Activated CD4-positive, alpha-beta T cell treated with anti-CD3 and anti-CD28 coated beads for 1 hour (primary cell): ENCODE measurements at regions not wholly inside any gene's neighbourhood (a gene's known extent, or its start where the extent isn't known, plus 50 kb on each side); places are given as distances from the start of the nearest gene placed in this dataset.
"Not testable (repeated sequence)": the region's sequence is repeated elsewhere in the genome, so short reads cannot be mapped to it uniquely, and the experiment has no call there.

Experiments used
- DNase-seq: peaks from one replicate; pipeline ENCODE4 v3.0.0-alpha.2; 2020

DNA sequence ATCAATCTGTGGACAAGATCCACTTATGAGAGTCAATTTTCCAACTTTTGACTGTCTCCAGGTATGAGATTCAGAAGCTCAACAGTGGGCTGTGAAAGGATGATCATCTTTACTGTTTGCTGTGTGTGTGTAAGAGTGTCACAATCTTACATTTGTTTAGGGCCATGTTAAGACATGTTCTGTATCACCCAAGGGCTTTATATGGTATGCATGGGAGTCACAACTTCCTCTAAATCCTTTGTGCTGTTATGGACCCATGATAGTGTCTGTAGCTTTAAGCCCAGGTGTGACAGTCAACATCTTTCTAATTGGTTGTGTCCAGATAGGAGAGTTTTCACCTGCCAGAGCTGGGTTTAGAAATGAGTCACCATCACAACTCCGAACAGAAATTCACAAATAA, 70.2 kb downstream of the ZNF726 start:
- DNase-seq = not testable (repeated sequence)

DNA sequence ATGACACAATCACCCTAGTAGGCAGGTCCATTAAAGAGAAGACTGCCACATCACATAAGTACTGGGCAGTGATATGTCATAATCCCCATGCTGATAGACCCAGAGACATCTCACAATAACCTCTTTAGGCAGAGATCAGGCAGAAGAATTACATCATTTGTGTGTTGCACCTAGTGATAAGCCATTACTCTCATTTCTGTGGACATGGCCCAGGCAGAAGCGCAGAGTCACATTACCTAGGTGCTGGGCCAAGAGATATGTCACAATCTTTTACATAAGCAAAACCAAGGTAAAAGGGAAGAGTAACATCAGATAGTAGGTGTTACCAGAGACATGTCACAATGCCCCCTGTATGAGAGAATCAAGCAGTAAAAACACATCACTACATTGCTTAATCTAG, 71.9 kb downstream of the ZNF726 start:
- no peak for DNase-seq

DNA sequence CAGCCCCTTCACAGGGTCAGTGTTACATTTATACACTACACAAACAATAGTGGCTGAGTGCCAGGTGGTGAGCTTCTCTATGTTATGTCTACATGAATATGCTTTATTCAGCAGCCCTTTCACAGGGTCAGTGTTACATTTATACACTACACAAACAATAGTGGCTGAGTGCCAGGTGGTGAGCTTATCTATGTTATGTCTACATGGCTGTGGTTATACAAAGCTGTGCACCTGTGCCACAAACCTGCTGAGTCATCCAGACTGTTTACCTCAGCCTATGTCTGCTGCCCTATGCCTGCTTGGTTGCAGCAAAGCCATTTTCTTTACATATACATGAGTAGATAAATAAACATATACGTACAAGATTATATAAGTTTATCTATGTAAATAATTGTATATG, 76.5 kb downstream of the ZNF726 start:
- no peak for DNase-seq

DNA sequence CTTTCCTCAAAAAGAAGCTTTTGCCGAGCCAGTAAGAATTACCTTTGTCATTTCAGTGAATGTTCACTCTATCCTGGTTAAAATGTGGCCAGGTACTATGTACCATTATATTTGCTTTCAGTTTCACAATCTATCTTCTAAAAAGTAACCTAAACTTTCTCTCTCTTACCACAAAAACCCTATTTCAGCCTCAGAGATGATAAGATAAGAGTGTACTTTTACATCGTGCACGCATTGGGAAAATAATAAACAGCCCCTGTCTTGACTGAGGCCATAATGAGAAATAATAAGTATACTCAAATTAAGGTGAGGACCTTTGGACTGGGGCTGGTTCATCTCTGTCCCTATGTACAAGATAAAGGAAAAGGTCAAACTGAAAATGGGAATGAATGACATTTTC, 77.7 kb downstream of the ZNF726 start:
- no peak for DNase-seq

DNA sequence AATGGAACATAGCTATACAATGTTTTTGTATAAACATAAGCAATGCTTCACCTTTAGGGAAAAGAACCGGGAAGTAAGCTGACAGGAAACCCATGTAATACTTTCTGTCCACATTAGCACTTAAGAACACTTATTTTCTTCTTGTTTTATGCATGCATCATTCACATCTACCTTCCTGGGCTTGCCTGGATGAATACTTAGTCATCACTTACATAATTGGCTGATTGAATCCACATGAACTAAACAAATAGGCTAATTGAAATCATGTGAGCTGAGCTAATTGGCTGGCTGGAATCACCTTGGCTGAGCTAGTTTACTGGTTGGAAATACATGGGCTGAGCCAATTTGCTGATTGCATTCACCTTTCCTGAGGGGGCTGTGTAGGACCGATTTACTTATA, 78.8 kb downstream of the ZNF726 start:
- no peak for DNase-seq

DNA sequence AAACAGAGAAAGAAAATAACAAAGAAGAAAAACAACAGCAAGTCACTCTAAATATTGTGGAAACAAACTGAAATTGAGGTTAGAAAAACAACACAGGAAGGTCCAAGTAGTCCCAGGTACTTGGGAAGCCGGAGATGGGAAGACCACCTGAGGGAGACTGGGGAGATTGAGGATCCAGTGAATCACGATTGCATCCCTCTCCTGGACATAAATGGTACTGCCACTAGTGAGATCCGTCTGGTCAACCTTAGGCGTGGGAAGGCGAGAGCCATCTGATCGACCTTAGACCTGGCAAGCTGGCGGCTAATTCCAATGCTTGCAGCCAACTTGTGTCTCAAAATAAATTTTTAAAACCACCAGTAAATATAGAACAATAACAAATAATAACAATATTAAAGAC, 81.9 kb downstream of the ZNF726 start:
- DNase-seq = no peak

DNA sequence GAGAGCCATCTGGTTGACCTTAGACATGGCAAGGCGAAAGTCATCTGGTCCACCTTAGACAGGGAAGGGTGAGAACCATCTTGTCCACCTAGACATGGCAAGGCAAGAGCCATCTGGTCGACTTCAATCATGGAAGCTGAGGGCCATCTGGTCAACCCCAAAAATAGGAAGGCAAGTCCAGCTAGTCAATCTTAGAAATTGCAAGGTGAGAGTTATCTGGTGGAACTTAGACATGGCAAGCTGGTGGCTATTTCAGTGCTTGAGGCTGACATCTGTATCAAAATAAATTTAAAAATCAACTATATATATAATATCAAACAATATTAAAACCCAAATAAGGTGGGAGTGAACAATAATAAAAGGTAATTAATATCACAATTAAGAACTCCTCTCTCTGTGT, 83.9 kb downstream of the ZNF726 start:
- no peak for DNase-seq

DNA sequence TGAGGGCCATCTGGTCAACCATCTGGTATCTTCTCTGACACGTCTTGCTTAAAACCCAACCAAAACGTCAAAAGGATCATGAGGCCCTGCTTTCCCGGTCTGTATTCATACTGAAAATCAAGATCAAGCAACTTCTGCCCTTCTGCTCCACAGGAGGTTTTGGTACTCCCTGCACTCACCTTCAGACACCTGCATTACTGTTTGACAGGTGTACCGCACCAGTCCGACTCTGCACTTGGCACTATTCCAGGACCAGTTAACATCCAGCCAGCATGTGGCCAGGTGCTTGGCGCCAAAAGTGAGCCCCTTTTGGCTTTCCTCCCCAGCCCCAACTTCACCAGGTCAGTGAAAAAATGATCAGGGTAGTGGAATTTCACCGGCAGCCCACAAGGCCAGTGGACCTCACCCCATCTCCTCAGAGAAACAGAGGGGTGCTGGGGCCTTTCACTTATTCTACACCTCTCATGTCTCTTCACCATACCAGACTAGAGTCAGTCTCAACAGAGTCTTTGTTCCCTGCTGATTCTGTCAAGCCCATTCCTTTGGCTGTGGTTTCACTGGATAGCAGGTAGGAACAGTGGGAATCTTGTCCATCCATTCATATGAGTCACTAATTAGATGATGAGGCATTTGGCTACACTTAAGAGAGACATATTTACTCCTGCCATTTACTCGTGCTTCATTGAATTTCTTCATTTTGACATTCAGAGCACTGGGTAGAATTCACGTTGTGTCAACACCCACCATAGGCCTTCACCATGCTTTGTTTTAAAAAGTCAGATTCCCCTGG, 85.3 kb downstream of the ZNF726 start:
- no peak for DNase-seq

DNA sequence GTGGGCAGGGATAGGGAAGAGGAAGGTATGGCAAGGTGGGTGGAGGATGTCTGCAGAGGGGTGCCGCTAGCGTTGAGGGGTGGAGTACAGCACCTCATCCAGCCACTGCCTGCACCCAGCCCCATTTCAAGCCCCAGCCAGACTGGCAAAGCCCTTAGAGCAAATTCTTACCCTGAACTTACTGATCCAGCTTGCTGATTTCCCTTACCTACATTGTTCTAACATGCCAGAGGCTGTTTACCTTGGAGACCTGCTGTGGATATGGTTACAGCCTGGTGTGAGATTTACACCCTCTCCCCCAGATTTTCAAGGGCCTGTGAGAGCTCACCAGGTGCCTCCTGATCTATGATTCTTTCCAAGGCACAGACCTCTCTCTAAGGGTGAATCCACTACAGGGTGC, 86.0 kb downstream of the ZNF726 start:
- DNase-seq = no peak

DNA sequence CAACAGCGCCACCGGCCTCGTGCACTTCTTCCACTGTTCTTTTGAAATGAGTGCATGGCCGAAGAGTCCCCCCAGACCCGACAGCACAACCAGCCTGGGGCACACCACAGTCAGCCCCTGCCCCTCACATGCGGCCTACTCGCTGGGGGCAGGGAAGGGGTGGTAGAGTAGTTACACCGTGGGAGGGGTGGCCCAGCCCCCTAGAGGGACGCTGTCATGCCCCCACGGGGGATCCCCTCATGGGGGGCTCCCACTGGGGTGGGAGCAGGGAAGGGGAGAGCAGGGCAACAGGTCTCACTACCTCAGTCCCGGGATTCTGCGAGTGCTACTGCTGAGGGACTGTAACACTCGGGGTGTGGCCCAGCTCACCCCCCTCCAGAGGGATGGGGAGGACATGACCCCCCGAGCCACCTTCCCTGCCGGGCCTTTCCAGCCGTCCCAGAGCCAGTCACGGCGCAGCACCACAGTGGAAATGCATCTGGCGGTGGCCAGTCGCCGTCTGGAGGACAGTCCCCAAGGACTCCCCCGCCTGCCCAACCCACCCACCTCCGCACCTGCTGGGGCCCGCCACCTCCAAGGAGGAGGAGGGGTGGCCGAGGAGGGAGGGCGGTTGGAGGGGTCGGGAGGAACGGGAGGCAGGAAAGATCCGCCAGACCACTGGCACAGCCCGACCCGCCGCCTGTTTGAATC, 84.6 kb upstream of the ZNF254 start:
- DNase-seq = no peak

DNA sequence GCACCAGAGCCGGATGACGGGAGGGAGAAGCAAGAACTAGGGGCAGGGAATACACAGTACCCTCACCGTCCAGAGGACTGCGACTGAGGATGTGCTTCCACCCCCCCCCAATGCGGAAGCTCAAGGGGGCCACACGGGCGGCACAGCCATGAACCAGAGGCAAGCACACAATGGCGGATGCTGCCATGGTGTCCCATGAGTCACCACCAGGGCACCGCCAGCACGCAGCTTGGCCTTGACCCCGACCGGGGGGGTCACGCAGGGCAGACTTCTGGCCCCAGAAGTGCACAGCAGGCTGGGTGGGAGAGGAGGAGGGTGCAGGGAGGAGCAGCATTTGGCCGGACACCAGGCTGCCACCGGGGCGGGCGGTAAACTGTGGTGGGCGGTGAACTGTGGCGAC, 83.5 kb upstream of the ZNF254 start:
- no peak for DNase-seq

DNA sequence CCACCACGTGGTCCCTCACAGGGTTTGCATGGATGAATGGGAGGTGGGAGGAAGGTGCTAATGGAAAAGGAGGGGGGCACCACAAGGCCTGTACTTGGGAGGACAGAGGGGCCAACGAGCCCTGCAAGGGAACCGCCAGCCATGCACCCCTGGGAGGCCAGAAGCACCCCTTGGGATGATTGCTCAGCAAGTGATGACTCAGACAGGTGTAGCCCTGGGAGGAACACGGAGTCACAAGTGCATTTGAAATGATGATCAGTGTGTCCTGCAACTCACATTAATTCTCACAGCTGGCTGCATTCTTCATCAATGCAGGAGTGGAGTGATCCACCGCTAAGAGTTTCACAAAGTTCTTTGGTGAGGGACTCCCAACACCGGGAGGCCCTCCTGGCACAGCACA, 82.8 kb upstream of the ZNF254 start:
- DNase-seq = no peak

DNA sequence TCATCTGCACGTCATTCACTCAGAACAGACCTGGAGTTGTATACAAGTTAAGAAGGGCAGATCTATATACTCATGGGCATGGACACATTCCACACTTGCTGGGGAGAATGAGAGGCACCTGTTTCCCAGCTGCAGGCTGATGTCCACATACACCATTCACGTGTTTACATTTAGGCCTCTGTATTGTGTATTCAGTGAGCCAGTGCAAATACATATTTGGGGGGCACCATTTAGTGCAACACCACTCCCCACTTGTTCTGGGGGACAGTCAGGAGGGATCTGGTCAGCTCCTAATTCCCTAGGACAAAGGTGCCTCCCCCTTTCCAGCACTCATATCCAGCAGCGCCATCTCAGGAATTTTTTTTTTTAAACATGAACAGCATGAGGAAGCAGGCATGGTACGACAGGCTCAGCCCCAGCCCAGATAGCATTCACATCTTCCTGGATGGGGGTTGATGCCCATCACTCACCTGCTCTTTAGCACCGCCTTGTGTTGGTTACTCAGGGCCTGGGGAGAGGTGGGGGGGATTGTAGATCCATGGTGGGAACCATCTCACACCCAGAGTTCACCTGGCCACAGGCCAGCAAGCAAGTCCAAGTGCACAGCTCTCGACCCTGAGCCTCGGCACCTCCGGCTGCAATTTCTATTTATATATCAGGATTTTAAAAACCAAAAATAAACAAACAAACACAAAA, 56.9 kb upstream of the ZNF254 start:
- DNase-seq = no peak

DNA sequence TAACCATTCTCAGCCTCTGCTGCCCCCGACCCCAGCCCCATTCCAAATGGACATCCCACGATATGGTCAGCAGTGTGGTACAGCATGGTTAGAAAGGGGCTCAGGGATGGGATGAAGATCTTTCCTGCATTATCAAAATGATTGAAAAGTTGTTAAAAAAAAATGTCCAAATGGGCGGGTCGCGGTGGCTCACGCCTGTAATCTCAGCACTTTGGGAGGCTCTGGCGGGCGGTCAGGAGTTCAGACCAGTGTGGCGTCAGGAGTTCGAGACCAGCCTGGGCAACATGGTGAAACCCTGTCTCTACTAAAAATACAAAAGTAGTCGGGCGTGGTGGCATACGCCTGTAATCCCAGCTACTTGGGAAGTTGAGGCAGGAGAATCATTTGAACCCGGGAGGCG, 54.3 kb upstream of the ZNF254 start:
- no peak for DNase-seq

DNA sequence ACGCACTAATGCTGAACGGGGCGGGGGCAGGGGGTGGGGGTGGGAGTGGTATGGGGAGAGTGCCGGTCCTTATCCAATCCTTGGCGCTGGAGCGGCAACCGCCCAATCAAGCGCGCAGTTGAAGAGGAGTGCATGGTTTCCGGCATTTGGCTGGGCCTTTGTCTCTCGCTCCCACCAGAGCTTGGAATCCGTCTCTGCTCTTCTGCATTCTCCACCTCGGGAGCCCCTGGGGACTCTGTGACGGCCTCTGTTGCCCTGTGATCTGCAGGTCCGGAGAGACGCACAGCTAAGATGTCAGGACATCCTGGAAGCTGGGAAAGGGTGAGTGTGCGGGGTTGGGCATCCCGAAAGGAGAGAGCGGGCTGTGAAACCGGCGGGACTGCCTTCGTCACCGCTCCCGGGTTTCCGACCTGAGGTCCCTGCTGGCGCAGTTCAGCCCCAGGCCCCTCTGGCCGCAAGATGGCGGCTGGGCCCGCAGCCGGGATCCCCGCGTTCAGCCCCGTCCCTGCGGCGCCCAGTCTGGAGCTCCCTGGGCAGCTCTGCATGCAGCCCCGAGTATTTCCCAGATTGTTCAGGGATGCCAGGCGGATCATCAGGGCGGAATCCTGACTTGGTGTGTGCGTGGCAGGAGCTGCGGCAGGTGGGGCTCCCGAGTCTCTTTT, 53.6 kb upstream of the ZNF254 start:
- peak; percentile 70 for DNase-seq

DNA sequence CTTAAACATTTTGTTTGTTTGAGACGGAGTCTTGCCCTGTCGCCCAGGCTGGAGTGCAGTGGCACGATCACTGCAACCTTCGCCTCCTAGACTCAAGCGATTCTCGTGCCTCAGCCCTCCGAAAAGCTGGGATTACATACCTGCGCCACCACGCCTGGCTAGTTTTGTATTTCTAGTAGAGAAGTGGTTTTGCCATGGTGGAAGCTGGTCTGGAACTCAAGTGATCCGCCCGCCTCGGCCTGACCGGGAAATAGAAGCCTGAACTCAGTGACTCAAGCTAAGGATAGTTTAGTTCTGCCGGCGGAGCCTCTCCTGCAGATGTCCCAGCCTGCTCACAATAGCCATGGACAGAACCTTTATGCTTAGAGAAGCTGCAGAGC, 53.0 kb upstream of the ZNF254 start:
- no peak for DNase-seq

DNA sequence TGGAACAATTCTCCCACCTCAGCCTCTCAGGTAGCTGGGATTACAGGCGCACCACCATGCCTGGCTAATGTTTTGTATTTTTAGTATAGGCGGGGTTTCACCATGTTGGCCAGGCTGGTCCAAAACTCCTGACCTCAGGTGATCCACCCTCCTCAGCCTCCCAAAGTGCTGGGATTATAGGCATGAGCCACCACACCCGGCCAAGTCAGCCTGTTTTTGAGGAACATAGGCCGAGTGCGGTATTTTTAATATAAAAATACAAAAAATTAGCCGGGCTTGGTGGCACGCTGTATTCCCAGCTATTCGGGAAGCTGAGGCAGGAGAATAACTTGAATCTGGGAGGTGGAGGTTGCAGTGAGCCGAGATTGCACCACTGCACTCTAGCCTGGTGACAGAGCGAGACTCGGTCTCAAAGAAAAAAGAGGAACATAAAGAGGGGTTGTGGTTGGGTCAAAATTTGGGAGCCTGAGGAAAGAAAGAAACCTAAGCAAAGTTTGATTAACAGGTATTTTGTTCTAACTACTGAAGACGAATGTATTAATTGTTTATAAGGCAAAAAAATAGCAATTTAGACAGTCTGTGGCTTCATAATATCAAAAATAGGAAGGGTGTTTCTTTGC, 51.6 kb upstream of the ZNF254 start:
- DNase-seq = not testable (repeated sequence)
